ENCODE measurements at regions not wholly inside any gene's neighbourhood (a gene's known extent, or its start where the extent isn't known, plus 50 kb on each side); places are given as distances from the start of the nearest gene placed in this dataset.

GRCh38 chr3:82773207-82773606 is 1011.8 kb upstream of the GBE1 start:
- in situ Hi-C loops (cut with HindIII; ENCODE audit: low sequenced_read_pairs) = no loop called here

GRCh38 chr3:82764521-82764920 is 1003.1 kb upstream of the GBE1 start:
- in situ Hi-C loops (cut with HindIII; ENCODE audit: low sequenced_read_pairs) = no loop called here

GRCh38 chr3:82761858-82762257 is 1000.4 kb upstream of the GBE1 start:
- in situ Hi-C loops (cut with HindIII; ENCODE audit: low sequenced_read_pairs) = no loop called here

- in situ Hi-C loops (cut with HindIII; ENCODE audit: low sequenced_read_pairs) = no loop called here
These were observed 984.1 kb upstream of the GBE1 start for GRCh38 chr3:82745544-82745943.

GRCh38 chr3:82743196-82743595 is 981.8 kb upstream of the GBE1 start:
- in situ Hi-C loops (cut with HindIII; ENCODE audit: low sequenced_read_pairs) = no loop called here

- in situ Hi-C loops (cut with HindIII; ENCODE audit: low sequenced_read_pairs) = no loop called here
These were observed 979.9 kb upstream of the GBE1 start for GRCh38 chr3:82741346-82741745.

- in situ Hi-C loops (cut with HindIII; ENCODE audit: low sequenced_read_pairs) = no loop called here
These were observed 977.9 kb upstream of the GBE1 start for GRCh38 chr3:82739390-82739789.

- in situ Hi-C loops (cut with HindIII; ENCODE audit: low sequenced_read_pairs) = no loop called here
These were observed 975.3 kb upstream of the GBE1 start for GRCh38 chr3:82736696-82737277.

- in situ Hi-C loops (cut with HindIII; ENCODE audit: low sequenced_read_pairs) = no loop called here
These were observed 953.8 kb upstream of the GBE1 start for GRCh38 chr3:82715091-82715856.

GRCh38 chr3:82707035-82707434 is 945.6 kb upstream of the GBE1 start:
- in situ Hi-C loops (cut with HindIII; ENCODE audit: low sequenced_read_pairs) = no loop called here

- in situ Hi-C loops (cut with HindIII; ENCODE audit: low sequenced_read_pairs) = no loop called here
These were observed 924.3 kb upstream of the GBE1 start for GRCh38 chr3:82685761-82686160.

- in situ Hi-C loops (cut with HindIII; ENCODE audit: low sequenced_read_pairs) = no loop called here
These were observed 915.0 kb upstream of the GBE1 start for GRCh38 chr3:82676356-82677026.

- in situ Hi-C loops (cut with HindIII; ENCODE audit: low sequenced_read_pairs) = no loop called here
These were observed 911.5 kb upstream of the GBE1 start for GRCh38 chr3:82672966-82673365.

- in situ Hi-C loops (cut with HindIII; ENCODE audit: low sequenced_read_pairs) = no loop called here
These were observed 910.0 kb upstream of the GBE1 start for GRCh38 chr3:82671466-82671865.

GRCh38 chr3:82654708-82655107 is 893.3 kb upstream of the GBE1 start:
- in situ Hi-C loops (cut with HindIII; ENCODE audit: low sequenced_read_pairs) = no loop called here

GRCh38 chr3:82643948-82644347 is 882.5 kb upstream of the GBE1 start:
- in situ Hi-C loops (cut with HindIII; ENCODE audit: low sequenced_read_pairs) = no loop called here

GRCh38 chr3:82641701-82642100 is 880.3 kb upstream of the GBE1 start:
- in situ Hi-C loops (cut with HindIII; ENCODE audit: low sequenced_read_pairs) = no loop called here

GRCh38 chr3:82640254-82640653 is 878.8 kb upstream of the GBE1 start:
- in situ Hi-C loops (cut with HindIII; ENCODE audit: low sequenced_read_pairs) = no loop called here

- in situ Hi-C loops (cut with HindIII; ENCODE audit: low sequenced_read_pairs) = no loop called here
These were observed 876.1 kb upstream of the GBE1 start for GRCh38 chr3:82637574-82637973.

- in situ Hi-C loops (cut with HindIII; ENCODE audit: low sequenced_read_pairs) = no loop called here
These were observed 874.7 kb upstream of the GBE1 start for GRCh38 chr3:82636177-82636576.

- in situ Hi-C loops (cut with HindIII; ENCODE audit: low sequenced_read_pairs) = no loop called here
These were observed 871.9 kb upstream of the GBE1 start for GRCh38 chr3:82633319-82633718.

- in situ Hi-C loops (cut with HindIII; ENCODE audit: low sequenced_read_pairs) = no loop called here
These were observed 868.5 kb upstream of the GBE1 start for GRCh38 chr3:82629937-82630336.
